IMR-90 (cell line): ENCODE measurements at regions not wholly inside any gene's neighbourhood (a gene's known extent, or its start where the extent isn't known, plus 50 kb on each side); places are given as distances from the start of the nearest gene placed in this dataset.

ENCODE experiments used
- ATAC-seq: fragments of 200-7000 bp; cut with Tn5 transposase; 2 replicates; pipeline ENCODE4 v1.9.1; 2020; ENCODE audit warnings: low read depth, mild to moderate bottlenecking, moderate library complexity
- BruUV-seq: library from RNA; stranded (reverse); fragments of 400-500 nt; replicated peaks from 2 replicates; lab custom pipeline; 2021; lab: Mats Ljungman, UMichigan
- CTCF ChIA-PET: fragments of 300-600 bp; formaldehyde crosslinking; extraction: SDS; loops from one replicate; lab custom pipeline; 2021; ENCODE audit warnings: antibody characterized with exemption; lab: Yijun Ruan, JAX
- POLR2A ChIA-PET: fragments of 300-600 bp; sonication (Branson Sonifier 250); formaldehyde crosslinking; loops from one replicate; lab custom pipeline; 2022; ENCODE audit warnings: antibody characterized with exemption; ENCODE audit not compliant: unreplicated experiment; lab: Charles Lee
- DNase-seq: peaks from one replicate; pipeline ENCODE4 v3.0.0; 2013
- H2AFZ ChIP-seq: replicated peaks from 2 replicates; pipeline ENCODE3; 2013; ENCODE audit warnings: low read length, mild to moderate bottlenecking; ENCODE audit not compliant: poor library complexity
- H2AK5ac ChIP-seq: 2 replicates; pipeline ENCODE4 v1.6.1; 2013; ENCODE audit warnings: low read depth, low read length, inconsistent platforms
- H2AK9ac ChIP-seq: replicated peaks from 2 replicates; pipeline ENCODE3; 2013; ENCODE audit warnings: mild to moderate bottlenecking, low read depth, low read length, moderate library complexity; ENCODE audit not compliant: poor library complexity
- H2BK120ac ChIP-seq: 2 replicates; pipeline ENCODE4 v1.6.1; 2013; ENCODE audit warnings: low read depth, low read length, inconsistent platforms
- H2BK15ac ChIP-seq: 3 replicates; pipeline ENCODE4 v1.6.1; 2013; ENCODE audit warnings: low read depth, low read length, inconsistent platforms
- H2BK20ac ChIP-seq: 2 replicates; pipeline ENCODE4 v1.6.1; 2013; ENCODE audit warnings: low read depth, mild to moderate bottlenecking, inconsistent platforms, low read length, moderate library complexity
- H2BK5ac ChIP-seq: 2 replicates; pipeline ENCODE4 v1.6.1; 2013; ENCODE audit warnings: mild to moderate bottlenecking, low read depth, low read length, inconsistent platforms; ENCODE audit not compliant: poor library complexity, severe bottlenecking
- H3K14ac ChIP-seq: replicated peaks from 2 replicates; pipeline ENCODE4 v1.6.1; 2013; ENCODE audit warnings: low read depth, low read length, inconsistent platforms
- H3K18ac ChIP-seq: 2 replicates; pipeline ENCODE4 v1.6.1; 2013; ENCODE audit warnings: low read depth, low read length, control low read depth
- H3K23ac ChIP-seq: 2 replicates; pipeline ENCODE4 v1.6.1; 2013; ENCODE audit warnings: low read depth, low read length, inconsistent platforms
- H3K27ac ChIP-seq: 2 replicates; pipeline ENCODE4 v1.5.1; 2013; ENCODE audit warnings: mild to moderate bottlenecking, control low read depth, low read length; ENCODE audit not compliant: insufficient read depth
- H3K27me3 ChIP-seq: 2 replicates; pipeline ENCODE4 v1.6.1; 2013; ENCODE audit warnings: low read length; ENCODE audit not compliant: control insufficient read depth, insufficient read depth
- H3K36me3 ChIP-seq: 2 replicates; pipeline ENCODE4 v1.6.1; 2013; ENCODE audit warnings: low read length, mixed read lengths; ENCODE audit not compliant: control insufficient read depth, insufficient read depth
- H3K4ac ChIP-seq: 2 replicates; pipeline ENCODE4 v1.6.1; 2013; ENCODE audit warnings: low read depth, low read length, inconsistent platforms
- H3K4me1 ChIP-seq: 2 replicates; pipeline ENCODE4 v1.6.1; 2013; ENCODE audit warnings: low read length, mixed read lengths; ENCODE audit not compliant: control insufficient read depth, insufficient read depth
- H3K4me2 ChIP-seq: 2 replicates; pipeline ENCODE4 v1.6.1; 2013; ENCODE audit warnings: low read depth, mild to moderate bottlenecking, control low read depth, low read length, moderate library complexity
- H3K4me3 ChIP-seq: 2 replicates; pipeline ENCODE4 v1.5.1; 2013; ENCODE audit warnings: low read depth, mild to moderate bottlenecking, control low read depth, low read length, moderate library complexity; ENCODE audit not compliant: insufficient read depth
- H3K56ac ChIP-seq: 2 replicates; pipeline ENCODE4 v1.6.1; 2013; ENCODE audit warnings: low read length, inconsistent platforms; ENCODE audit not compliant: insufficient read depth; ENCODE audit errors: extremely low read depth
- H3K79me1 ChIP-seq, 2 experiments: 2 replicates each; pipeline ENCODE4 v1.6.1; 2013; ENCODE audit warnings: low read length in 2 of 2, inconsistent platforms in 1 of 2, low read depth in 1 of 2
- H3K9ac ChIP-seq: 2 replicates; pipeline ENCODE4 v1.6.1; 2013; ENCODE audit warnings: low read depth, low read length, control low read depth
- H3K9me1 ChIP-seq: 2 replicates; pipeline ENCODE4 v1.6.1; 2013; ENCODE audit warnings: low read length, inconsistent platforms; ENCODE audit not compliant: insufficient read depth
- H3K9me3 ChIP-seq: 2 replicates; pipeline ENCODE4 v1.6.1; 2013; ENCODE audit warnings: low read length; ENCODE audit not compliant: control insufficient read depth, insufficient read depth
- H4K20me1 ChIP-seq: 2 replicates; pipeline ENCODE4 v1.6.1; 2013; ENCODE audit warnings: low read length, inconsistent platforms; ENCODE audit not compliant: insufficient read depth
- H4K5ac ChIP-seq: 2 replicates; pipeline ENCODE4 v1.6.1; 2013; ENCODE audit warnings: mild to moderate bottlenecking, low read depth, low read length, control low read depth
- H4K8ac ChIP-seq, 2 experiments: 2 replicates each; pipeline ENCODE4 v1.6.1; 2013; ENCODE audit warnings: low read depth in 2 of 2, low read length in 2 of 2, control low read depth in 1 of 2, inconsistent platforms in 1 of 2
- H4K91ac ChIP-seq: 2 replicates; pipeline ENCODE4 v1.6.1; 2013; ENCODE audit warnings: low read depth, low read length, inconsistent platforms; ENCODE audit not compliant: insufficient read depth
- BHLHE40 ChIP-seq: fragments of 150-350 bp; IDR thresholded peaks from 2 replicates; pipeline ENCODE4 v1.6.1; 2016; ENCODE audit warnings: mild to moderate bottlenecking, low read depth, low read length
- CEBPB ChIP-seq: IDR thresholded peaks from 2 replicates; pipeline ENCODE4 v1.6.1; 2012; ENCODE audit warnings: low read depth, low read length, improper control_type of control experiment
- CHD1 ChIP-seq: IDR thresholded peaks from 2 replicates; pipeline ENCODE4 v1.6.1; 2012; ENCODE audit warnings: low read depth, low read length, improper control_type of control experiment
- CTCF ChIP-seq: conservative IDR thresholded peaks from 2 replicates; pipeline ENCODE4 v1.5.1; 2012; ENCODE audit warnings: mild to moderate bottlenecking, low read depth, low read length, improper control_type of control experiment
- FOS ChIP-seq: fragments of 150-350 bp; IDR thresholded peaks from 2 replicates; pipeline ENCODE4 v1.6.1; 2016; ENCODE audit warnings: low read depth, low read length
- MAFK ChIP-seq: IDR thresholded peaks from 2 replicates; pipeline ENCODE4 v1.6.1; 2012; ENCODE audit warnings: low read depth, low read length, improper control_type of control experiment
- MAZ ChIP-seq: IDR thresholded peaks from 2 replicates; pipeline ENCODE4 v1.6.1; 2012; ENCODE audit warnings: low read depth, mild to moderate bottlenecking, low read length, improper control_type of control experiment, moderate library complexity, borderline replicate concordance
- MXI1 ChIP-seq: IDR thresholded peaks from 2 replicates; pipeline ENCODE4 v1.6.1; 2012; ENCODE audit warnings: low read depth, mild to moderate bottlenecking, low read length, moderate library complexity, borderline replicate concordance
- NFE2L2 ChIP-seq: fragments of 150-350 bp; IDR thresholded peaks from 2 replicates; pipeline ENCODE4 v1.6.1; 2016; ENCODE audit warnings: low read depth, mild to moderate bottlenecking, low read length
- POLR2A ChIP-seq: IDR thresholded peaks from 2 replicates; pipeline ENCODE4 v1.6.1; 2012; ENCODE audit warnings: mild to moderate bottlenecking, low read depth, low read length
- RAD21 ChIP-seq: IDR thresholded peaks from 2 replicates; pipeline ENCODE4 v1.6.1; 2012; ENCODE audit warnings: low read length, improper control_type of control experiment
- RCOR1 ChIP-seq: IDR thresholded peaks from 2 replicates; pipeline ENCODE4 v1.6.1; 2012; ENCODE audit warnings: mild to moderate bottlenecking, low read length, improper control_type of control experiment; ENCODE audit not compliant: insufficient replicate concordance
- RFX5 ChIP-seq: IDR thresholded peaks from 2 replicates; pipeline ENCODE4 v1.8.0; 2012; ENCODE audit warnings: low read depth, mild to moderate bottlenecking, low read length, moderate library complexity
- SMC3 ChIP-seq: fragments of 150-350 bp; IDR thresholded peaks from 2 replicates; pipeline ENCODE4 v1.6.1; 2016; ENCODE audit warnings: low read depth, mild to moderate bottlenecking, antibody characterized with exemption, low read length, moderate library complexity
- WGBS, 2 experiments: methylation state at CpG; one replicate each; pipeline versions ENCODE4 v1.1.5 to v1.1.7; 2013; ENCODE audit warnings: missing lambda C conversion rate in 2 of 2; ENCODE audit not compliant: insufficient read length in 1 of 2; ENCODE audit errors: extremely low coverage in 2 of 2; 5-methylcytosine and 5-hydroxymethylcytosine counted together
- dilution Hi-C: fragments of 300-500 bp; cut with HindIII; formaldehyde crosslinking; loops from one replicate; pipeline ENCODE4 v1.14.3; 2018; ENCODE audit warnings: low sequenced_read_pairs; ENCODE audit not compliant: unreplicated experiment
- in situ Hi-C: fragments of 300-500 bp; cut with MboI; formaldehyde crosslinking; loops from 3 replicates; pipeline ENCODE4 v1.14.3; 2019; ENCODE audit warnings: low sequenced_read_pairs, inconsistent platforms, mixed read lengths
- intact Hi-C: fragments of 100-400 bp; cut with micrococcal nuclease; formaldehyde crosslinking; loops from 2 replicates; pipeline ENCODE4 v1.10.0; 2022
- TF ChIP-seq, protein P1 (sequence below): fragments of 150-350 bp; IDR thresholded peaks from 2 replicates; pipeline ENCODE4 v1.6.1; 2016; ENCODE audit warnings: low read depth, mild to moderate bottlenecking, low read length, moderate library complexity, borderline replicate concordance
- TF ChIP-seq, protein P2 (sequence below): fragments of 150-350 bp; IDR thresholded peaks from 2 replicates; pipeline ENCODE4 v1.6.1; 2017; ENCODE audit warnings: mild to moderate bottlenecking, antibody characterized with exemption, low read length, low read depth

DNA sequence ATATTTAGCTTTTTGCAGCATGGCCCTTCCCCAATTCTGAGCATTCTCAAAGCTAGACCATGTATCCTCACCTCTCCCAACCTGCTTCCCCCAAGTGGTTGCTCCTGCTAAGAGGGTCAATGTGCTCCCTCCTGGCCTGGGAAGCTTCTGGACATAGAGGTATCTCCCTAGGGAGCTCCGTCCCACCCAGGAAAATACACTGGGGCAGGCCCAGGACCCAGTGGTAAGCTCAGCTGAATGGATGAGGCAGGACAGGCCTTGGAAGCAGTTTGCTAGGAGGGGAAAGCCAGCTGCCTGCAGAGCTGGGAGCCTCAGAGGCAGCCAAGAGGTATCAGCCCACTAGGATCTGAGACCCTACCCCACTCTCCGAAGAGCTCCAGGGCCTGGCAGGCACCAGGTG lies 1721.6 kb downstream of the TP53TG3F start:
- H3K4me2 ChIP-seq: no peak overlapping the region
- dilution Hi-C loops (no loop called here), in situ Hi-C loops (no loop called here), intact Hi-C loops (no loop called here)
- ATAC-seq (no peak), DNase-seq (no peak)
- H3K27ac ChIP-seq: no peak overlapping the region
- H3K18ac ChIP-seq: no peak overlapping the region
- CTCF ChIA-PET: no interaction called here
- peaks cover 32% of the 10 kb centered on the region for H3K9me3 ChIP-seq
- no CpG with 5 or more reads among the region's 2 CpGs for WGBS, 2 experiments
- H3K4ac ChIP-seq: no peak overlapping the region
- no peak overlapping the region for H2AK5ac ChIP-seq
- POLR2A ChIA-PET: no interaction called here
- H3K4me1 ChIP-seq: no peaks in the 10 kb centered on the region
- no peak overlapping the region for H2BK5ac ChIP-seq
- H2AFZ ChIP-seq: no peak overlapping the region
- H4K8ac ChIP-seq: no peak overlapping the region
- no peak overlapping the region for H3K23ac ChIP-seq
- TF ChIP-seq RAD21: no peak
- TF ChIP-seq MAZ: no peak
- TF ChIP-seq CHD1: no peak
- TF ChIP-seq, protein P1, sequence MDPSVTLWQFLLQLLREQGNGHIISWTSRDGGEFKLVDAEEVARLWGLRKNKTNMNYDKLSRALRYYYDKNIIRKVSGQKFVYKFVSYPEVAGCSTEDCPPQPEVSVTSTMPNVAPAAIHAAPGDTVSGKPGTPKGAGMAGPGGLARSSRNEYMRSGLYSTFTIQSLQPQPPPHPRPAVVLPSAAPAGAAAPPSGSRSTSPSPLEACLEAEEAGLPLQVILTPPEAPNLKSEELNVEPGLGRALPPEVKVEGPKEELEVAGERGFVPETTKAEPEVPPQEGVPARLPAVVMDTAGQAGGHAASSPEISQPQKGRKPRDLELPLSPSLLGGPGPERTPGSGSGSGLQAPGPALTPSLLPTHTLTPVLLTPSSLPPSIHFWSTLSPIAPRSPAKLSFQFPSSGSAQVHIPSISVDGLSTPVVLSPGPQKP: no peak
- no peak for TF ChIP-seq CTCF
- no peak for TF ChIP-seq FOS
- TF ChIP-seq MAFK: no peak
- no peak for TF ChIP-seq POLR2A
- no peak for TF ChIP-seq NFE2L2
- TF ChIP-seq RFX5: no peak
- no peak for TF ChIP-seq BHLHE40
- TF ChIP-seq CEBPB: no peak
- no peak for TF ChIP-seq MXI1
- TF ChIP-seq RCOR1: no peak
- TF ChIP-seq, protein P2, sequence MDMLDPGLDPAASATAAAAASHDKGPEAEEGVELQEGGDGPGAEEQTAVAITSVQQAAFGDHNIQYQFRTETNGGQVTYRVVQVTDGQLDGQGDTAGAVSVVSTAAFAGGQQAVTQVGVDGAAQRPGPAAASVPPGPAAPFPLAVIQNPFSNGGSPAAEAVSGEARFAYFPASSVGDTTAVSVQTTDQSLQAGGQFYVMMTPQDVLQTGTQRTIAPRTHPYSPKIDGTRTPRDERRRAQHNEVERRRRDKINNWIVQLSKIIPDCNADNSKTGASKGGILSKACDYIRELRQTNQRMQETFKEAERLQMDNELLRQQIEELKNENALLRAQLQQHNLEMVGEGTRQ: no peak
- TF ChIP-seq SMC3: no peak
- no peaks in the 10 kb centered on the region for H3K36me3 ChIP-seq
- BruUV-seq: no TSS peak
- H3K56ac ChIP-seq: no peak overlapping the region
- H3K4me3 ChIP-seq: no peak overlapping the region
- no peaks in the 10 kb centered on the region for H3K27me3 ChIP-seq
- no peak overlapping the region for H2BK15ac ChIP-seq
- H4K20me1 ChIP-seq: no peaks in the 10 kb centered on the region
- no peak overlapping the region for H3K14ac ChIP-seq
- H2BK20ac ChIP-seq: no peak overlapping the region
- H3K79me1 ChIP-seq: no peaks in the 10 kb centered on the region
- no peak overlapping the region for H2AK9ac ChIP-seq
- no peak overlapping the region for H4K91ac ChIP-seq
- H2BK120ac ChIP-seq: no peak overlapping the region
- H3K9me1 ChIP-seq: no peaks in the 10 kb centered on the region
- no peak overlapping the region for H3K9ac ChIP-seq
- H4K5ac ChIP-seq: no peak overlapping the region
